EH (cell line): ENCODE measurements at regions not wholly inside any gene's neighbourhood (a gene's known extent, or its start where the extent isn't known, plus 50 kb on each side); places are given as distances from the start of the nearest gene placed in this dataset.

Experiments
- DNase-seq: peaks from one replicate; pipeline ENCODE4 v3.0.0-alpha.2; 2015; ENCODE audit warnings: low read depth

DNA sequence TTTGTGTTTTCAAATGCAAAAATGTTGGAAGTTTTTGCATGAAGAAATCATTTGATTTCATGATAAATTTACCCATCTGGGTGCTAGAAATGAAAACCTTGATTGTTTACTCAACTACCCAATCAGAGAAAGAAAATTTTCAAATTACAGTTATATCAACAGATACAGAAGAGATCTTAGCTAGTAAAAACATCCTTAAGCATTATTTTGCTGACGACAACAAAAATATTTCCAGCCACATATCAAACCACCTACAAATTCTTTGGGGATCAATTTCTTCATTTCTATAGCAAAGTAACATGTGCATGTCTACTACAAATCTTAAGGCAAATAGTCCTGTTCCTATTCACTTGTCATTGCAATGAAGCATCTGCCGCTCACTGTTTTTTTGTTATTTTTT, 530.3 kb downstream of the ZIC1 start:
- DNase-seq: no peak

DNA sequence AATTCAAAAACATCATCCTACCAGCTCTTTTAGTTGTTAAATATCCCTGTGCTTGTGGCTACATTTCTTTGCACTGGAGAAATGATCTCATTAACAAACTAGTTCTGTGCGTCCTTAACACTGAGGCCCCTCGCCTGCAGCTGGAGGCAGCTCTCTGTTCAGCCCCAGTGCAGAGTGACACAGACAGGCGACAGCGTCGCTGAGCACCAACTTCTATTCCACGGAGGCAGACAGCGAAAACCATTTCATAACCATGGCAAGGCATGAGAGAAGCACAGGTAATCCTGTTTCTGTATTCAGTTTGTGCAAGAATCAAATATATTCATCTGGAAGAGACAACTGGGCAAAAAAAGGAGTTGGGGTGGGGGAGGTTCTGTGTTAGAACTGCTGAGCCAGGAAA, 530.7 kb downstream of the ZIC1 start:
- no peak for DNase-seq

DNA sequence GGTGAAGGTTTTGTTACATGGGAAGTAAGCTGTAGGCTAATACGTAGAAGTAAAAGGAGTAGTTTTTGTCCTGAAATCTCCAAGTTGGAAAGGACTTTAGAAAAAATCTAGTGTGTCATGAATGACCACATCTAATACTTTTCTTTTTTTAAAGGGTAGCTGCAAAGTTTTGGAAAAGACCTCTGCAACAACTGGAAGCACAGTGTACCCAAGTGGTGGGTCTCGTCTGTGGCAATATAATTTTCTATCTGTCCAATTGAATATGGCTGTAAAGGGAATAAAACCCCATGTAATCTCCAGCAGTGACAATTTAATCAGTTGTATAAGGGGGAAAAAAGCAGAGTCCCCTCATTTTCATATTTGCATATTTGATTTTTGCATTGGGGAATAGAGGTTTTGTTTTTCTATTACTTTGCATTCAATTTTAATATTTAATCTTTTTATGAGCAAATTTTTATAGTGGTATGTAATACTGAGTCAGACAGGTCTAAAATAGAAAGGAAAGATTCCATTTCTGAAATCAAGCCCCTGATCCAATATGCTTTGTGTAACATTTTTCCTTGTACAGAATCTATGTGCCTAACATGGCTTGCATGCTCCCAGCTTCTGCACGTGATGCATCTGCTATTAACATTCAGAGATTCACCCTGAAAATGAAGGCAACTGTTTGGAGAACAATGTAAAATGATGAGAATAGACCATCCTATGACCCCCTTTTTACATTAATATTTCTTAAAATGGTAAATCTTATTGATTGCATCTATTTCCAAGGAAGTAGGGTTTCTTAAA, 531.4 kb downstream of the ZIC1 start:
- no peak for DNase-seq

DNA sequence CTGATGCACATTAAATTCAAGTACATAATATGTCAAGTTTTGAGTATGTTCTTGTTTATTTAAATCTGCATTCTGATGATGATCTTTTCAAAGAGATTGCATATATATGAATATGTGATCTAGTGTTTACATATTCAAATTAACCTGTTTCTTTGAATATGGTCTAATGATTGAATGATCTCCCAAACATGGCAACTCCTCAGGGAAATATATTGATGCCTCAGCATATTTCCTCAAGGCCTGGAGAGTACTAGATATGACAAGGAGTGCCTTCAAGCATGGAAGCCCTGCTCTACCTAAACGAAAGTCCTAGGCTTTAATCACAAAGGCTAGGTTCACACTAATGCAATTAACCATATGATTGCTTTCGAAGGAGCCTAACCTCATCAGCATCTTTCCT, 532.8 kb downstream of the ZIC1 start:
- DNase-seq: no peak

DNA sequence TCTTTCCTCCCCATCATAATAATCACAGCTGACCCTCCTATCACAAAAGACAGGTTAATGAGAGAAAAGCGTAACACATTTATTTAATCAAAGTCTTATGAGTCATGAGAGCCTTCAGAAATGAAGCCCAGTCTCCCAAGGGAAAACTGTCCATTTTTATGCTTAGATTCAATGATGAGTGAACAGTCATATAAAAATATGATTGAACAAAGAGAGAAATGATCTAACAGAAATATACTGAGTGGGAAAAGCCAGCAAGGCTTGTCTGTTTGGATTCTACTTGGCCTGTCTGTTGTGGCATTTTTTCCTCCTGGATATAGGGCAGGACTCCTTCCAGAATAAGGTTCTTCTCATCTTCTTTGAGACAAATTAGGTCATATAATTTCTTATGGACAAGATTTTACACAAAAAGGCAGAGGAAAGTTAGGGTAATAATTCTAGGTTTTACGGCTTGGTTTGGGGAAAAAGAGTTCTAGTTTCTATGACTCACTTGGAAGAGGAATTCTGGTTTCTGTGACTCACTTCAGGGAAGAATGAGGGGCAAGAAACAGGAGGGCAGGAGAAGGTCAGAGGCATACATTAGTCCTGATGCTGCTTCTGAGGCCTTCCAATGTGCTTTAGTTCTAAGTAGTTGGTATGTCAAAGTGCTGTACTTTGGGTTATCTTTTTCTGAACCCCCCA, 534.2 kb downstream of the ZIC1 start:
- DNase-seq: peak; percentile 96

DNA sequence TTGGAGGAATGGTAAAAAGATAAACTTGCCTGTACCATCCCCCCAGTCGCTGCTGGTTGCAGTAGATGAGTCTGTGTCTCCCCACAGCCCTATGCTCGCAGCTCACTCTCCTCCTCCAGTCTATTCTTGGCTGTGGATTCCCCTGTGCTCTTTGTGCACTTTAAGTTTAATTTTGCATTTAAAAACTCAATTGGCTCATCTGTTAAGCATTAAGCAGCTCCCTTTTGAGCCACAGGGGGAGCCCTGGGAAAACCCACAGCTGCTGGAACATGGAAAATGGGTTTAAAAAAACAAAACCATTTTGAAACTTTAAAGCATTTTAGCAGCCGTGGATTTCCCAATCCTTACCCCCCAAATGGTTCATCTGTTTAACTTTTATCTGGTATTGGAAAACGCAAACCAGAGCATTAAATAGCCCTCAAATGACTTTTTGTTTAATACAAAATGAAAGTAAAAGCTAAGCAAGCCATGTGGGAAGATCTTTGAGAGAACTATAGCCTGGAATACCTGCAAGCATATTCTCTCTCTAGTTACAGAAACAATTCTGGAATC, 536.9 kb downstream of the ZIC1 start:
- peak; percentile 95 for DNase-seq

DNA sequence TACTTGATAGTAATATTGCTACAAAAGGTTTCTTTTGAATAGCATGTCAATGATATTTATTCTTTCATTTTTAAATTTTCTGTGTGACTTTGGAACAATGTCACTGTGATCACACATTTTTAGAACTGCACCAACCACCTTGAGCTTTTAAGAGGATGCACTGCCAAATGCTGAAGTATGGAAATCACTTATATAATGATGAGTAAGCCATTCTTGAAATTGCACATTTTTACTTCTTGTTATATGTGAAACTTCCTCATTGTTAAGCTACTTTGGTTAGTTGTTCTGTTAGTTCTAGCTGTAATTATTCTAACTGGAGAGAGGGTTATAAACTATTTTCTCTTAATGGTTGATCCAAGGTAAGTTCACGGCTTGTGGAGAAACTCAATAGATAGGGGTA, 547.5 kb downstream of the ZIC1 start:
- no peak for DNase-seq

DNA sequence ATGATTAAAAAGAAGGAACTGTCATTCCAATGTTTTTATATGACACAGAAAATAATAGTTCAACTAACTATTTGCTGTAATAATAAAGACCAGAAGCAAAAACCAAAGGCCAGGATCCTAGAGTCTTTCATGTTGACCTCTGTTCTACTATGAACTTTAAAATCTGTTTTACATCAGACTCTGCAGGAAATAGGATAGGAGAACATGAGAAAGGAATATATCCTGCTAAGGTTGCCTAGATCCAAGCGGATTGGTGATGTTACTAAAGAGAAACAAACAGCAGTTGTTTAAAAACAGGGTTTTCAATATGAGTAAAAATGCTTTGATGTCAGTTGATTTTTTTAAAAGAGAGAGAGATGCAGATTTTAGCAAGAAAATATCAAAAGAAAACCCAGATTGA, 549.6 kb downstream of the ZIC1 start:
- no peak for DNase-seq

DNA sequence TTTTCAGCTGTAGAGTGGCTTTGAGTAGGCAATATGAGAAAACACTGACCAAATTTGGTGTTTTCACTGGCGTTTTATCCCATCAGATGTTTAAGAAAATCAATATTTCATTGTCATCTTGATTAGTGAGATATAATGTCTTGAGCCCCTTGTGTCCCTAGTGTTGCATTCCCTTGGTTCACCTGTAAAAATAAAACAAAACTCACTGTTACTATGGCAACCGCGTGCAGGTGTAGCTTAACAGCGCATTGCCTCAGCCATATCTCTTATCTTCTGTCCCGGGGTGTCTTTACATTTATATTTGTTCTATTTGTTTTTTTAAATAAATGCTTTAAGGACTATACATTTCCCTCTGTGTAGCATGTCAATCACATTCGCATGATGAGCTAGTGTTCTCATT, 551.6 kb downstream of the ZIC1 start:
- no peak for DNase-seq

DNA sequence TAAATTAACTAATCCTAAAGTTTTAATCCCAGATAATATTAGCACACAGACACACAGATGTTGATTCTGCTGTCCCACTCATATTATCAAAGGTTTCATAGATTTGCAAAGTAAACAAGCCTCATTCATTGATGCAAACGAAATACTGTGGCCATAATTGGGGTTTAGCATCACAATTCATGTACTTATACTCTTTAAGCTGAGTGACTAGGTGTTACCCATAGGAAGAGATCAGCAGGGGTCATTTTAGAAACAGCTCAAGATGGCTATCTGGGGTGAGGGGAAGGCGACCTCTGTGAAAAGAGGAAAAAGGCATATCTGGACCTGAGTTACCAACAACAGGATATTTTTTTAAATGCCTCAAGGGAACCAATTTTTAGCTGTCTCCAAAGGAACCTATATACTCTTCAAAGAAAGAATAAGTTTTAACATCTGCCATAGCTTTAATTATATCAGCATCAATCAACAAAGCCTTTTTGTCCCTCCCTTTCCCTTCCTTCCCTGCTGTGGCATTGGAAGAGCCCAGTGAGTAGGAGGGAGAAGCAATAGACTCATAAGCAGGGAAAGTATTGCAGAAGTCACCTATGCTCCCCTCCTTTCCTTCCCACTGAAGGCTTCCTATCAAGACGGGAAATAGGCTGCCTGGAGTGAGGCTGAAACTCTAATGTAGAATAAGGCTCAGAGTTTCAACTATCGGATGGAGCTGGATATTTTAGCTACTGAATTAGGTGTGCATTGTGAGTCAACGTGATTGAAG, 553.4 kb downstream of the ZIC1 start:
- no peak for DNase-seq

DNA sequence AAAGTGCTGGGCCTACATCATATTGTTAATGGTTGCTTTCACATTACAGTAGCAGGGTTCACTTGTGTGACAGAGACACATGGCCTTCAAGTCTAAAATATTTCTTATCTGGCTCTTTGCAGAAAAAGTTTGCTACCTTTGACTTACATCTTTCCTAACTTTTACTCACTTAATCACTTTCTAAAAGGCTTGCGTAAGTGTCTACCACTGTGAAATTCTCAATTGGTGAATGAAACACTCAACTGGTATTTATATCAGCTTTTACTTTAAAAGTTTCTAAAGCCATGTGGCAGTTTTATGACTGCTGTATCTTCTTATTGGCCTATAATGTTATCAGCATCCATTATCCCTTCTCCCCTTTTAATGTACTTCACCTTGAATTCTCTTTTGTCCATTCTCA, 554.5 kb downstream of the ZIC1 start:
- no peak for DNase-seq

DNA sequence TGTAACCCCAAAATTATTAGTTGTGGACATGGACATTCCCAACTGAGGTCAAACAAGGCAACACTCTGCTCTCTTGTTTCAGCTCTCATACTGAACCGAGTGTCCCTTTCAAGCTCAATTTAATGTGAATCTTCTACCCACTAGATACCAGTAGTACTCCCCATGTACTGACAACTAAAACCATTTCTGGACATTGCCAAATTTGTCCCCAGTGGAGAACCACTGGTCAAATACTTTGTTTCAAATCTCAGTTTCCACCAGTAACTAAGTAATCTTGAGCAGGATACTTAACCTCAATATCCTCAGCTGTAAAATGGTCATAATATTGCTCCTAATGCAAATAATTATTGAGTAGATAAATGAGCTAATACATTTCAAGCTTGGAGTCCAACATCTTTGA, 566.0 kb downstream of the ZIC1 start:
- DNase-seq: no peak

DNA sequence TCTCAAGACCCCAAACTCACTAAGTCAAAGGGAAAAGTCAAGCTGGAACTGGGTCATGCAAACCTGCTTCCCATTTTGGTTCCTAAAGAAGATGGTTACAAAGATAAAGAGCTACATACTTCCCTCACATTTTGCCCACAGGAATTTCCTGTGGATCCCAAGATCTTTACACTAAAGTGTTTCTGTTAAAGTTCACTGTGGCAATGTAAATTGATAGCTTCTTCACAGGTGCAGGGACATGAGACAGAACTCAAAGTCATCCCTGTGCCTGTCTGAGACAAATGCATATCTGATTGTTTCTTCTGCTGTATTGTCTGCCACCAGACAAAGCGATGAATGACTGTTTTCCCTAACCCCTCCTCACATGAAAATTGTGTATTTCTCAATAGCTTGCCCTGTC, 567.8 kb downstream of the ZIC1 start:
- peak; percentile 14 for DNase-seq

DNA sequence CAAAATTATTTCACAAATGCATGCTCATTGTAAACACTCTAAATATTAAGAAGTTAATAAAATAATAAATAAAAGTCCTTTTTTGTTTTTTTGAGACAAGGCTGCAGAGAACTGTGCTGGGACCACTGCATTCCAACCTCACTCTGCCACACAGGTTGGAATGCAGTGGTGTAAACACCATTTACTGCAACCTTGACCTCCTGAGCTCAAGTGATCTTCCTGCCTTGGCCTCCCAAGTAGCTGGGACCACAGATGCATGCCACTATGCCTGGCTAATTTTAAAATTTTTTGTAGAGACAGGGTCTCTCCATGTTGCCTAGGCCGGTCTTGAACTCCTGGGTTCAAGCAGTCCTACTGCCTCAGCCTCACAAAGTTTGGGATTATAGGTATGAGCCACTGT, 578.4 kb downstream of the ZIC1 start:
- no peak for DNase-seq

DNA sequence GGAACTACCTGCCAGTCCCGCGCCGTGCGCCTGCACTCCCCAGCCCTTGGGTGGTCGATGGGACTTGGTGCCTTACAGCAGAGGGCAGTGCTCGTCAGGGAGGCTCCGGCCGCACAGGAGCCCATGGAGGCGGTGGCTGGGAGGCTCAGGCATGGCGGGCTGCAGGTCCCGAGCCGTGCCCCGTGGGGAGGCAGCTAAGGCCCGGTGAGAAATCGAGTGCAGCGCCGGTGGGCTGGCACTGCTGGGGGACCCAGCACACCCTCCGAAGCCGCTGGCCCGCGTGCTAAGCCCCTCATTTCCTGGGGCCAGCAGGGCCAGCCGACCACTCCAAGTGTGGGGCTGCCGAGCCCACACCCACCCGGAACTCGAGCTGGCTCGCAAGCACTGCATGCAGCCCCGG, 580.2 kb downstream of the ZIC1 start:
- no peak for DNase-seq

DNA sequence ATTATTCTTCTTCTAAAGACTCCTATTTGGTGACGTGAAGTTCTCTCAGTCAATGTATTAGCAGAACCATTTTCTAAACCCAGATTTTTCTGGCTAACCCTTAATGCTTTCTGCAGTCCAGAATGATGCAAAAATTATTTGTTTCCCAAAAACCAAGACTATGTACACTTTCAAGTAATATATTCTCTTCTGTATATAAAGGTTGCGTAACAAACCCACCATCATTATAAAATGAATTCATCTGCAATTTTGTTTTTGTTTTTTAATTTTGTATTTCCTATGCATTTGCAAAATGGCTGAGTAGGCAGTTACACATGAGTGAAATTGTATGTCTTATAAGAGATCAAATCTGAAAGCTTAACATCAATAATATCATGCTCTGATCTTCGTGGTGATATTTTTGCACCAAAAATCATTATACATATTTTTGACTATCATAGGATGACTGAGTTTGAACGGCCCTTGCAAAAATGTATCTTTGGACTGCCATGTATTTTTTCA, 593.6 kb downstream of the ZIC1 start:
- no peak for DNase-seq

DNA sequence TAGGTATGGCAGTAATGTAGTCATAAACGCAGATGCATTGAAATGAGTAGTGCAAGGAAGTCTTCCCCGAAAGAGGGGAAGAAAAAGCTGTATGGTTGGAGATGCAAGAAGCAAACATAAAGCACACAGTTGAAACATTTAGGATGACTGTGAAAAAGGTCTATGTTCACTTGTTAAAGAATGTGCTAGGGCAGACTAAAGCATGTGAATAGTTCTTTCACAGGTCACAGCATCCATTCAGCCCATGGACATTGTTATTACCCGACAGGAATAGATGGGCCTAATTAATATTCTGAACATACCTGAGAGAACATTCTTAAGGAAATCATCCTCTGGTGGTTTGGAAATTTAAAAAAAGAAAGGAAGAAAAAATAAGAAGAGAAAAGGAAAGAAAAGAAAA, 595.2 kb downstream of the ZIC1 start:
- no peak for DNase-seq

DNA sequence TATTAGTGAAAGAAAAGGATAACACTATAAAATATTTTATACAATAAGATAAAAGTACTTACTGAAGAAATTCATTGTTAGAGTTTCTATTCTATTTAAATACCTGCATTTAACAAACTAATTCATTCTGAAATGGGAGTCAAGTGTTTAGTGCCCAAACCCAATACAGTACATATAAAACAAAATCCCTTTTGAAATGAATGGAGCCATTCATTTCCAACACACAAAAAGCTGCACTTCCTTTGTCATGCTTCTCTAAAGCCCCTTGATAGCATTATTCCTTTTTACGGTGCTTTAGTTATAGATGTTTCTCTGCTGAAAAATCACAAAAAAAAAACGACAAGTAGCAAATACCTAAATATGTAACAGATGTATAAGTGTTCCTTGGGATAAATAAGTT, 596.3 kb downstream of the ZIC1 start:
- no peak for DNase-seq

DNA sequence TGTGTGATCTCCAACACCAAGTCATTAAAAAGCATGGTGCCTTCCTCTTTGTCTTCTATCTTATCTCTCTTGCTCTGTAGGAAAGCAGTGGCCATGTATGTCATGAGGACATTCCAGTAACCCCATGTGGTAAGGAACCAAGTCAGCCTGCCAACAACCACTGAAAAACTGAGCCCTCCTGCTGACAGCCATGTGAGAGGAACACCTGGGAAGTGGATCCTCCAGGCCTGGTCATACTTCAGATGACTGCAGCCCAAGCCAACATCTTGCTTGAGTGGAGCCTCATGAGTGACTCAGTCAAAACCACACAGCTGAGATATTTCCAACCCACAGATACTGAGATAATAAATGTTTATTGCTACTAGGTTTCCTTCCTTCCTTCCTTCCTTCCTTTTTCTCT, 597.3 kb downstream of the ZIC1 start:
- peak; percentile 56 for DNase-seq

DNA sequence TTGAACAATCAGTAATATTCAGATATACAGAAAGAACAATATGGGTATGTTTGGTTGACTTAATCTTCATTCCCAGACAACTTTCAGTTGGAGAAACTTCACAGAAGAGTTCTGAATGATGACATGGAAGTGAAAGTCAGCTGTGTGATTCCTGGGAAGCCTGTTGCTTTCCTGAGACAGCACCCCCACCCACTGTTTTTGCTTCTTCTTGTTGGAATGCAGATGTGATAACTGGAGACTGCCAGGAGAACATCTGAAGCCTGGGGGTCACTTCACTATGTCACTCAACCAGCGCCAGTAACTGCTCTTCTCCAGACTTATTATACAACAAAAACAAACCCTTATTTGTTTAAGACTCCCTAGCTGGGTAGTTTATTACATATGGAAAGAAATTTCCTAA, 599.4 kb downstream of the ZIC1 start:
- DNase-seq: no peak

DNA sequence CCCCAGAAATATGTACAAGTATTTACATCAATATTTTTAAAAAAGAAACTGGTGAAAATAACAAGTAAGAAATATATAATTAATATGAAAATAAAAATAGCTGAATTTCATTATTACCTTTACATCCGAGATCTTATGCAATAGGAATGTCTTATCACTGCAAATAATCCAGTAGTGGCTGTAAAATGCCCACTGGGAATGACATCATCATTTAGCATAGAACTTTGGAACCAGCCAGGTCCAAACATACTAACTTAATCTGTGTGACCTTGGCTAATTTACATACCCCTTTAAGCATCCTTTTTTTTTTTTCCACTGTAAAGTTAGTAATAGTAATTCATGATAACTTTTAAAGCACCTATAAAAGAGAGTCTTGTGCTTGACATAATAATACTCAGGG, 611.7 kb downstream of the ZIC1 start:
- no peak for DNase-seq

DNA sequence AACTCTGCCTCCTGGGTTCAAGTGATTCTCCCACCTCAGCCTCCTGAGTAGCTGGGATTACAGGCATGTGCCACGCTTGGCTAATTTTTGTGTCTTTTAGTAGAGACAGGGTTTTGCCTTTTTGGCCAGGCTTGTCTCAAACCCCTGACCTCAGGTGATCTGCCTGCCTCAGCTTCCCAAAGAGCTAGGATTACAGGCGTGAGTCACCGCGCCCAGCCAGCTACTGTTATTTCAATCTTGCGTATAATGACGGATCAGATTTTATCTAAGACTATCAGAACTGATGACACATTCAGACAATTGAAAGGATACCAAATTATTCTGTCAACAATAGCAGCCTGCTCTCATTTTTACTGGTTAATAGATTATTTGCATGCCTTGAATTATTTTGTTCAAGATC, 612.2 kb downstream of the ZIC1 start:
- DNase-seq: peak; percentile 53

DNA sequence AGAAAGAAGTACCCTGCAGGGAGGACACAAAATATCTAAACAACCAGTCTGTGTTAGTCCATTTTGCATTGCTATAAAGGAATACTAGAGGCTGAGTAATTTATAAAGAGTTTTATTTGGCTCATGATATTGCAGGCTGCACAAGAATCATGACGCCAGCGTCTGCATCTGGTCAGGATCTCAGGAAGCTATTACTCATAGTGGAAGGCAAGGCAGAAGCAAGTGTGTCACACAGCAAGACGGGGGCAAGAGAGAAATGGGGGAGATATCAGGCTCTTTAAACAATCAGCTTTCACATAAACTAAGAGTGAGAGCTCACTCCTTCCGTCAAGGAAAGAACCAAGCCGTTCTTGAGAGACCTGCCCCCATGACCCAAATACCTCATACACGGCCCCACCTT, 614.8 kb downstream of the ZIC1 start:
- DNase-seq: peak; percentile 87
